Epithelial cell of proximal tubule (primary cell): ENCODE measurements at regions not wholly inside any gene's neighbourhood (a gene's known extent, or its start where the extent isn't known, plus 50 kb on each side); places are given as distances from the start of the nearest gene placed in this dataset.
"Not testable (repeated sequence)": the region's sequence is repeated elsewhere in the genome, so short reads cannot be mapped to it uniquely, and the experiment has no call there.

Experiments
- DNase-seq: peaks from one replicate; pipeline ENCODE4 v3.0.0-alpha.2; 2011; ENCODE audit warnings: low read depth
- H3K4me3 ChIP-seq: 2 replicates; pipeline ENCODE4 v1.5.1; 2011; ENCODE audit warnings: low read depth, mild to moderate bottlenecking, low read length
- CTCF ChIP-seq: conservative IDR thresholded peaks from 2 replicates; pipeline ENCODE4 v1.5.1; 2012; ENCODE audit warnings: low read depth, mild to moderate bottlenecking, low read length

DNA sequence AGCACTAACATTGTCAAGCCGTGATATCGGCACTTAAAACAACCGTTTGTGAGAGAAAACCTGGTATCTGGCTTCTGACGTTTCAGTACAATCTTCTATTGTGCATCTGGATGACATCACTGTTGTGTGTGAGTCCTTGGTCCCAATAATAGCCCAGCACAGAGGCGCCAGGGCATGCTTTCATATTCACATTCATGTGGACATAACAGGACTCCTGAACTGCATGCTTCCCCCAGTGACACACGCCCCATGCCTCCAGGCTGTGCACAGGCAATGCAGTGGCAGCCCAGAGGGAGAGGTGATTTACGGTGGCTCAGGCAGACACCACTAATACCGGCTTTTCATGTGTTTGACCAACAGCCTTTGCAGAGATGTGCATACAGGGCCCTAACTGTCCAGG, 58.1 kb downstream of the MRPL57 start:
- no peak for TF ChIP-seq CTCF
- no peak overlapping the region for H3K4me3 ChIP-seq
- no peak for DNase-seq

GRCh38 chr13:21235174-21235573, 58.7 kb downstream of the MRPL57 start:
- TF ChIP-seq CTCF = no peak
- DNase-seq = no peak
- no peak overlapping the region for H3K4me3 ChIP-seq

GRCh38 chr13:21237081-21237480, 60.6 kb downstream of the MRPL57 start:
- H3K4me3 ChIP-seq = no peak overlapping the region
- no peak for DNase-seq
- no peak for TF ChIP-seq CTCF

GRCh38 chr13:21238267-21238666, 61.8 kb downstream of the MRPL57 start:
- DNase-seq = no peak
- no peak for TF ChIP-seq CTCF
- H3K4me3 ChIP-seq = no peak overlapping the region

- DNase-seq = peak; percentile 56
- H3K4me3 ChIP-seq = no peak overlapping the region
- no peak for TF ChIP-seq CTCF
These were observed 64.1 kb downstream of the MRPL57 start for GRCh38 chr13:21240586-21240985.

- H3K4me3 ChIP-seq = no peak overlapping the region
- DNase-seq = no peak
- no peak for TF ChIP-seq CTCF
These were observed 65.8 kb downstream of the MRPL57 start for GRCh38 chr13:21242236-21242635.

DNA sequence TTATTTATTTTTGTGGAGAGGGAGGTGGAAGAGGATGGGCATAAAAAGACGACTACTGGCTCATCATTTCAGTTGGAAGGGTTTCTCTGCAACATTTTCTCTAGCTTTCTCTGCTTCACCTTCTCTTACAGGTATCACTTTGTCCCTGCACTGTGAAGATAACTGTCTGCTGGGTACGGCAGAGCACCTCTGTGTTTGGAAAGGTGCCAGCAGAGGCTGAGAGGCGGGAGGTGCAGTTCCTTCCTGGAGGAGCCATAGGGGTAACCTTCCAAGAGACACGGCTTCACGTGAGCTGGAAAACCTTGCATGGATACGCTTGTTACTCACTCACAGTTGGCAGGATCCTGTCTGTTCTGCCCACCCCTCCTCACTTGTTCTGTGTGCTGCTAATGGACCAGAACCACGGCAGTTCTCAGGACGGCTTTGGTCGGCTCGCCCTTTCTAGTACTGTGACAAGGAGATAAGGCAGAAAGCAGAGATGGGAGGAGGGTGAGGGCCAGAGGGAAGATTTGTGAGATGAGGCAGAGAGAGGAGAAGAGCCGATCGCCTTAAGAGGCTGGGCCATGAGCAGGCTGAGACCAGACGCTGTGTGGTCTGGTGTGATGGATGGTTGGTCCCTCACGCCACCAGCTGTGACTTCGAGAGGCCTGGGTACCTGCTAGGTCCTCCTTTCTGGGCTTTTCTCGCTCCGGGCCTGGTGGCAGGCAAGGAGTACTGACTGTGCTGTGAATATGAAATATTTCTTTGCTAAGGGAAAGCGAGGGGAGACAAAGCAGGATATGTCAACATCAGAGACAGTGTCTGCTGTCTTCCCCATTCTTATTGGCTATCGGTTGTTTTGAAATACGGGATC, 66.8 kb downstream of the MRPL57 start:
- no peak for DNase-seq
- no peak overlapping the region for H3K4me3 ChIP-seq
- no peak for TF ChIP-seq CTCF

GRCh38 chr13:21243898-21244184, 67.4 kb downstream of the MRPL57 start:
- not testable (repeated sequence) for H3K4me3 ChIP-seq, DNase-seq
